NCI-H2107 treated with DMSO at 0.1 percent for 48 hours (cell line): ENCODE measurements at regions not wholly inside any gene's neighbourhood (a gene's known extent, or its start where the extent isn't known, plus 50 kb on each side); places are given as distances from the start of the nearest gene placed in this dataset.
"Not testable (repeated sequence)": the region's sequence is repeated elsewhere in the genome, so short reads cannot be mapped to it uniquely, and the experiment has no call there.

Experiments
- DNase-seq: peaks from one replicate; lab custom pipeline; 2025; ENCODE audit not compliant: unreplicated experiment; lab: John Stamatoyannopoulos, UW

GRCh38 chr7:153188161-153188560, 428.6 kb downstream of the ACTR3B start:
- no peak for DNase-seq

- DNase-seq: no peak
These were observed 429.1 kb downstream of the ACTR3B start for GRCh38 chr7:153188630-153189029.

DNA sequence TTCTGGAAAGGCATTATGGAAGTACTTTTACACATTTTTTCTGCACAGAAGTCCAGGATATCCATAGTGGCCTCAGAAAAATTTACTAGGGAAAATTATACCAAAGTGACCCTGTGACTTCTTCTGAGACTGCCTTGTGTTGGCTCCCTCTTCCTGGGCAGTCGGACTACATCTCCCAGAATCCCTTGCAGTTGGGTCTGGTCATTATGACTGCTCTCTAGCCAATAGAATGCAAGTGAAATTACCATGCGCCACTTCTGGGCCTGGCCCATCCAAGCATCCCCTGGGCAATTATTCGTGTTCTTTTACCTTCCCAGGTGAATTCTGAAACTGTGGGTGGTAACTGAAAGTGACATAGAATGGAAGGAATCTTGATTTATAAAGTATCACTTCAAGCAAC, 430.9 kb downstream of the ACTR3B start:
- DNase-seq: no peak

- DNase-seq: no peak
These were observed 431.4 kb downstream of the ACTR3B start for GRCh38 chr7:153190986-153191385.

- DNase-seq: peak; percentile 8
These were observed 433.6 kb downstream of the ACTR3B start for GRCh38 chr7:153193144-153193595.

- no peak for DNase-seq
These were observed 457.5 kb downstream of the ACTR3B start for GRCh38 chr7:153217032-153217431.

DNA sequence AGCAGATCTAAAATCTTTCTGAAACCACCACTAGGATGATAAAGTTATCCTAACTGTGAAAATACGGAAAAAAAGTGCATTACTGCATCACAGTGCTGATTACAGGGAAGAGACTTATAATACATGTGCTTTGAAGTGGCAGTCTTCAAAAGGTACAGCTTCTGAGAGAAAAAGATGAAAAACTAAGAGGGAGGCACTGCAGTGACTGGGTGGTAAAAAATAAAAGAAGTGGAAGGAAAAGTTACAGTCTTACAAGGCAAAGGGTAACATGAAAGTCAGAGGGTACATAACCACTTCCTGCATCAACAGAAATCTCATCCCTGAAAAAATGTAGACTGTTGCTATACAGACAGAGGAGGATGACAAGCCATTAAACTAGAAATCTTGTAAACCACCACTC, 465.3 kb downstream of the ACTR3B start:
- no peak for DNase-seq

DNA sequence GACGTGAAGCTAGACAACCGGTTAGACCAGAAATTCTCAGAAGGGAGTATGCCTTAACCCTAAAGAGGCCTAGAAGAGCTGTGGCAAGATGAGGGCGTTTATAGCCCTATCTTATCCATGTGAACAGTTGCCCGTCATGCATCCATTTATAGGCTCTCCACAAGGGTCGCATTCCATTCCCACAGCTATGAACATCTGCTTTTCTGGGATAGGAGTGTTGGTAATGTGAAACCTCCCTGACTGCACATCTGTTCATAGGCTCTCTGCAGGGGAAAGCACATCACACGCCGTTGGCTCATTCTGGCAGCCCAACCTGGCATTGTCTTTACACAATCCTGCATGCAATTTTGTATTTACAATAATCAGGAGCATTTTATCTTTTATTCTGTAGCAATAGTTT, 485.6 kb downstream of the ACTR3B start:
- DNase-seq: not testable (repeated sequence)

- no peak for DNase-seq
These were observed 486.3 kb downstream of the ACTR3B start for GRCh38 chr7:153245809-153246208.

GRCh38 chr7:153247926-153248325, 488.4 kb downstream of the ACTR3B start:
- no peak for DNase-seq

- DNase-seq: no peak
These were observed 499.1 kb downstream of the ACTR3B start for GRCh38 chr7:153258686-153259085.

DNA sequence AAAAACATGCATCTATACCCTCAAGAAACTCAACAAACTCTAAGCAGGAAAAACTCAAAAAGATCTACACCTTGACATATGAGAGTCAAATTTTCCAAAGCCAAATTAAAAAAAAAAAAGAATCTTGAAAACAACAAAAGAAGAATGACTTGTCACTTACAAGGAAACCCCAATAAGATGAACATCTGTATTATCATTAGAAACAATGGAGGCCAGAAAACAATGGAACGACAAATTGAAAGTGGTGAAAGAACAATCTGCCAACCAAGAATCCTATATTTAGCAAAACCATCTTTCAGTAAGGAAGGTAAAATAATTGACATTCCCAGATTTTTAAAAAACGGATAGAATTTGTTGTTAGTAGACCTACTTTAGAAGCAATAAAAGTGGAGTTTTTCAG, 516.8 kb downstream of the ACTR3B start:
- DNase-seq: no peak

- no peak for DNase-seq
These were observed 527.2 kb downstream of the ACTR3B start for GRCh38 chr7:153286763-153287162.

- DNase-seq: no peak
These were observed 530.5 kb downstream of the ACTR3B start for GRCh38 chr7:153290066-153290465.

DNA sequence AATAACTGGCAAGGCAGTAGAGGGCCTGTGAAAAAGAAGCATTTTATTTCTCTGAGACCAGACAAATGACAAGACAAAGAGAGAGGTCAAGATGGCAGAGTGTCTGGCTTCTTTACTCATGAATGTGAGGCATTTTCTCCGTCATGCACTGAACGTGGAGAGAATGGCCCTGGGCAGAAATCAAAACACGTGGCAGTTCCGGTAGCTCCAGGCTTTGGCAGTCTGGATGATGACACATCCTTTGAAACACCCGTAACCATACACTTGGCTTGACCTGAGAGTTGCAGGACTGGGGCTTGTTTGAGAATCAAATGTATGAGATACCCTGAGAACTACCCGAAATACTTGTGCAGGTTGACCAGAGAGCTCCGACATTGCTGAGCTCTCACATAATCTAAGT, 537.6 kb downstream of the ACTR3B start:
- DNase-seq: no peak

DNA sequence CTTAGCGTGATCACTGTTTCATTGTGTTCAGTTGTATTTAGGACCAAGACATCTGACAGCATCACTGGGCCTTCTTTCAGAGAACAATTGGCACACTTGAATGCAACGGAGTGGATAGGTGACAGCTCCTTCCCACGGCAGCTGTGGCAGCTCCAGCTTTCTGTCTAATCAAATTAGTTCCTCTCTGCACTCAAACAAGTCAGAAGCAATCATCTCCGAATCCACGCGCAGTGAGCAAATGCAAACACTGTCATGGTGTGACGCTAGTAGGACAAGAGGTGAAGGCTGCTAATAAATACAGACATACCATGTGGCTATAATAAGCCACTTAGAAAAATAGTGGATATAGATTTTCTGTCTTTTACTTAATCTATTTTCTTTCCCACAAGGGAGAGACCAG, 542.4 kb downstream of the ACTR3B start:
- DNase-seq: no peak

GRCh38 chr7:153320005-153320404, 560.5 kb downstream of the ACTR3B start:
- DNase-seq: no peak

DNA sequence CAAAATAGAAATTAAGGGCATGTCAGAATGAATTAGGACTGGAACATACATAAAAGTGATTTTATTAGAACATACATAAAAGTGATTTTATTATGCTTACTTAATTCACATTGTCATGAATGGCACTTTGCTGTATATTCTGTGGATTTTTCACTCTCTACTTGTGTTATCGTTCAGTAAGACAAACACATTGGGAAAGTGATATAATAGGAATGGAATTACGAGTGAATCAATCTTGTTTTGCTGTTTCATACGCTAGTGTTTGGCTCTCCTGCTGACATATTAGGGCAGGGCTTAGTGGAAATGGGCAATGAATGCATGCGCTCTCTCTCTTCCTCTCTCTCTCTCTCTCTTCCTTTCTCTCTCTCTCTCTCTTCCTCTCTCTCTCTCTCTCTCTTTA, 561.1 kb downstream of the ACTR3B start:
- DNase-seq: no peak

DNA sequence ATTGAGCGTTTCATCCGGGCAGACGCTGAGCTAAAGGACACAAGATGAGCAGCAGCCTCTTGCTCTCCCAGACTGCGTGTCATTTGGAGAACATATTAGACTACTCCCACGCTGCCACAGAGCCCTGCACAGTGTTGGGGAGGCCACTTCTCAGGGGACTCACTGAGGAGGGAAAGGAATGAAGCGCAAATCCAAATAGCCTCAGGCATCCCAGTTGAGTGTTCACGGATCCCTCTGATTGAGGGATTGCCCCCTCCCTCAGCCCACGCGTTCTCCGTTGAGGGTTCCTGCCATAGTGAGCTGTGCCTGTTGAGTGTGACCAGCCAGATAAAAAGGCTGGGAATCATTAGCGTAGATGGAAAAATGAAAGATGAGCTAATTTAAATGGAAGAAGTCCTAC, 563.4 kb downstream of the ACTR3B start:
- no peak for DNase-seq

DNA sequence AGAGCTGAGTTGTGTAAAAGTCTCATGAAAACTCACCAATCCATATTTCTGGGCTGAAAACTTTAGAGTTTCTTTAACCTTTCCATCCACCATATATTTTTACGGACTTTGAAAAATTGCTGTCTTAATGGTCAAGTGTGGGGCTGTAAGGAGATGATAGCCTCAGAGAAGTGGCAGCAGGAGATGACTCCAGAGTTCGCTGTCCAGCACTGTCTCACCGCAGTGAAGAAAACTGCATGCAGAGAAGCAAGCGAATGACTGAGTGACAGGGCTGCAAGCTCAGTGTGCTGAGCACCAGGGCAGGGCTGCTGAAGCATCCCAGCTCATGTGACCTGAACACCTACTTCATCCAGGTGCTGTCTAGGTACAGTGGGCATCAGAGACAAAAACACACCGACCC, 564.5 kb downstream of the ACTR3B start:
- no peak for DNase-seq

- DNase-seq: no peak
These were observed 568.1 kb downstream of the ACTR3B start for GRCh38 chr7:153327683-153328082.

GRCh38 chr7:153331427-153331826, 571.9 kb downstream of the ACTR3B start:
- DNase-seq: no peak

GRCh38 chr7:153354071-153354470, 594.5 kb downstream of the ACTR3B start:
- DNase-seq: no peak

GRCh38 chr7:153370092-153370491, 610.5 kb downstream of the ACTR3B start:
- DNase-seq: no peak
